GM19193 (cell line): ENCODE measurements at regions not wholly inside any gene's neighbourhood (a gene's known extent, or its start where the extent isn't known, plus 50 kb on each side); places are given as distances from the start of the nearest gene placed in this dataset.

Source experiments
- POLR2A ChIP-seq: IDR thresholded peaks from 4 replicates; pipeline ENCODE4 v1.6.1; 2011; ENCODE audit not compliant: insufficient read depth, insufficient read length; ENCODE audit errors: extremely low read depth

DNA sequence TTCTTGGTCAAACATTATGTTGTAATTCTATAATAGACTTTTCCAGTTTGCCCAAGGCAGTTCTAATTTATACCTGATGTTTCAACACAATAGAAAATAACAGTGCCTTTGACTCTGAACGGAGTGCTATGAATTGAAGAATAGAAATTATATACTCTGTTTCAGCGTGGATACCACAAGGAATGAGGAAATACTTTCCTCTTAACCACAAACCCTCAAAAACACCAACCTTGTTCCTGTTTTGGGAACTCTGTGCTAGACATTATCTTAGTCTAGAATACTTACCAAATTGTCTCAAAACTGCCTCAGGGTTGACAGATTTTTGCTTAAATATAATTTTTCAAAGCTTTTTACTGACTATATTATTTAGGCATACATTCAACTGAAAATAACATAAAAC is 1629.3 kb downstream of the MRPL39 start:
- TF ChIP-seq POLR2A: no peak

DNA sequence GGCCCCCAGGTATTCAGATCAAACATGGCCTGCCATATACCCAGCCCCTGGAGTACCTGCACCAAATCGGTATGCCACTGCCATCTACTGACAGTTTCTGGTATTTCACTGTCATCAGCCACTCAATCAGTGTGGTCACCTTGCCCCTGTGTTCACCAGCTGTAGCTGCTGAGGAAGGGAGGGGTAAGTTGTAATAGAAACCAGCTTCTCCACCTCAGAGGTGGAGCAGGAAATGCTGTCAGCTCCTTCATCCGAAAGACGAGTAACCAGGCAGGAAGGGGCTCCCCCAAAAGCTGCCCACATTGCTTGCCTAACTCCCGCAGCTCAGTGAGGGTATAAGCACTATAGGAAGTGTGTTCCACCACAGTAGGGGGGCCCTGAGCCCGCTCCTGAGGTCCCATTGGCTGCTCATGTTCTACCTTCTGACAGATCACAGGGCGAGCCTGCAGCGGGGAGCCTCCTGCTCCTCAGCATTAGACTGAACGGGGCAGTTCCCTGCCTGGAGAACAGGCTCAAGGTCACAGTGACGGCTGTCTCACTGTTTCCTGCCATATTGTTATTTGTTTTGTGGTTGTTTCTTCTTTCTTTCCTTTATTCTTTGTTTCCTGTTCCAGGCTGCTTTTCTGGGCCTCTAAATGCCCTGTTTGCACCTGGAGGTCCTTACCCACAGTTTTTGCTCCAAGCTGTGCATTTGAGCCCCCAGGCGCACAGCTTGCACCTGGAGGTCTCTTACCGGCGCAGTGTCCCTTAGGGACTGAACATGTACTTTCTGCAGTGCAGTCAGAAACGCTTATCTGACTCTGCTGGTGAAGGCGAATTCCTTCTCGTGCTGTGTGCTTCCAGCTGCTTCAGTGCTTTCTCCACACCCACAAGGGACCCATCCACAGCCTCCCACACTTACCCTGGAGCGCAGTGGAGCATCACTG is 1638.3 kb downstream of the MRPL39 start:
- no peak for TF ChIP-seq POLR2A

DNA sequence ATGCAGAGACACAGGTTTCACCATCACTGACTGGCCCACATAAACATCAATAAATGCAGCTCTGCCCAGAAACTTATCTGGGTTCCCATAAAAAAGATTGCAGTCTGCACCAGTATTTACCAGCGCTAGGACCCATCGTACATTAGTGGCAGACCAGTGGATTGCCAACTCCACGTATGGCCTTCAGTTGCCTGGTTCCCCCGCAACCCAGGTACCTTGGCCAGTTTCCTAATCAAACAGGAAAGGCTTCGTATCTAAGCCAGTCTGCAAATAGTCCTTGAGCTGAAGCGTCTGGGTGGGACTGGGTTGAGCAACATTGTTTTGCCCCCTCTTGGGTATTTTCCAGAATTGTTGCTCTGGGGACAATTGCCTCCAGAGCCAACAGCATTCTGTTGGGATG is 1639.3 kb downstream of the MRPL39 start:
- TF ChIP-seq POLR2A: no peak

DNA sequence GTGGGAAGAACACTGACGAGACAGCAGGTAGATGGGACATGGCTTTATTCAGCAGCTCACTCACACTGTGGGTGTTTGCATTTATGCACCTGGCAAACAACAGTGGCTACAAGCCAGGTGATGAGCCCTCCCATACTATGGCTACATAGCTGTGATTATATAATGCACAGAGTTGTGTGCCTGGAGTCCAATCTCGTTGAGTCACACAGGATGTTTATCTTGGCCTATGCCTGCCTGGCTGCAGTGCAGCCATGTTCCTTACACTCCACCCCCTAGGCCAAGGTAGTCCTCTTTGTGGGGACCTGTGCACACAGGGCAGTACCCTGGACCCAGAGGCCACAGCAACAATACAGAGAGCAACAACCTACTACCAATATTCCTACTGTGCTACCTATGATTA is 1643.8 kb downstream of the MRPL39 start:
- TF ChIP-seq POLR2A: no peak

DNA sequence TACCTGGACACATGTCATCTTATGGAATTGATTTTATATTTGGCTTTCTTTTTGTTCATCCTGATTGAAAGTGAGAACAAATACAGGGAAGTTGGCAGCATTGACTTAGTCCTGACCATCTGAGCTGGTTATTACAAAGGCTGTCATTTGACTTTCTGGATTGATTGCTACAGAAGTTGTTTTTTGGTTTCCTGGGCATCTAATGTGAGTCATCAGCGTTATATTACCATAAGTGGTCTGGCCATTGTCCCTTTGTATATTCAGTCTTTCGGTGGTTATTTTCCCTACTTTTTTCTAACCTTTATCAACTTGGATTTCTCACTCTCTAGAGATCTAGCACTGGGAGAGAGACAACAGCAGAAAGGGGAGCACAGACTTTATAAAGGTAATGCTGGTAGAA is 1646.5 kb downstream of the MRPL39 start:
- TF ChIP-seq POLR2A: no peak

DNA sequence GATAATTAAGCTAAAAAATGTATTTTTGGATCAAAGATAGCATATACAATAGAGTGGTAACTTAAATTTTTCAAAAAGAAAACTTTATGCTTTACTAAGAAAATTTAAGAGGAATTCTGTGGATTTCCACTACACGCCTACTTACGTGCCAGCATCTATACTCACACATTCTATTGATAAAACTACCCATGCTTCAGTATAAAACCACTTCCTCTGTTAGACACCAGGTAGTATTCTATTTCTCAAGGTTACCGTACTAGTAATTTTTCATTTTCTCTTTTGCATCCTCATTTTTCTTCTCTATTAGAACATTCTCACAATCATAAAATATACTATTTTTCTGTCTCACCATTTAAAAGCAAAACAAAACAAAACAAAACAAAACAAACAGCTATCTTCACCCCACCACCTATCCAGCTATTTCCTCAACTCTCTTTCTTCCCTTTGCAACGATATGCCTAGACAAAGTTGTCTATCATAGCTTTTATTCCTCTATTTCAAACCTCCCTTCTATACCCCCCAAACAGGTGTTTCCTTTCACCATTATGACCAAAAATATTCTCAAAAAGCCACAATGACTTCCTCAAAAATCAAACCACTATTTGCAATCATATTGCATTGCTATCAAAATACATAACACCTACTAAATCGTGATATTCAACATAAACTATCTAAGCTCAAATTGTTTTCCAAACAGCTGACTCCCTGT is 1652.0 kb downstream of the MRPL39 start:
- TF ChIP-seq POLR2A: no peak

DNA sequence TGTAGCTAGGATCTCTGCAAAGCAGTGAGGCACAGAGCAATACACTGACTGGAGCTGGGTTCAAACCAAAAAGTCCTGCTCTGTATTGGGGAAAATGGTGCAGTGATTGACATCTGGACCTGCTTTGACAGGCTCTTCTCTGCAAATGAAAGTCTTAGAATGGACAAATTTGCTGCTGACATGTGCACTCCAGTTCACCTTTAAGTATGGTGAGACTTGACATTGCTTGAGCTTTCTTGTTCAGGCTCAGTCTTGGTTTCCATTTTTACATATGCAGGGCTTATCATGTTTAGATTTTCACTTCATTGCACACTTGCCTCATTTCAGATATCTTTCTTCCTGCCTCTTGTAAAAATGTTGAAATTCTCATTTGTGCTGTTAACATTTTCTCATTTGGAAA is 1655.0 kb downstream of the MRPL39 start:
- no peak for TF ChIP-seq POLR2A

DNA sequence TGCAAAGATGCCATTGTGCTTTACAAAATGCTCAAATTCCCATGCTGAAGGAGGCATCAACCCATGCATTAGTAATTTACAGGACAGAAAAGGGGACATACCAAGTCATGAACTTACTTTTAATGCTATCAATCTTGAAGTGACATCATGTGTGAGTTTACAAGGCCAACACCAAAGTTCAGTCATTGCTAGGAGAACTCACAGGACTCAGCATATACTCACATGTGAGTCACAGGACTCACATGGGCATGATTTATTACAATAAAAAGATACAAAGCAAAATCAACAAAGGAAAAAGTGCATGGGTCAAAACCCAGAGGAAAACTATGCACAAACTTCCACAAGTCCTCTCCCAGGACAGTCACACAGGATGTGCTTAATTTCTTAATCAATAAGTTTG is 1656.0 kb downstream of the MRPL39 start:
- TF ChIP-seq POLR2A: no peak

DNA sequence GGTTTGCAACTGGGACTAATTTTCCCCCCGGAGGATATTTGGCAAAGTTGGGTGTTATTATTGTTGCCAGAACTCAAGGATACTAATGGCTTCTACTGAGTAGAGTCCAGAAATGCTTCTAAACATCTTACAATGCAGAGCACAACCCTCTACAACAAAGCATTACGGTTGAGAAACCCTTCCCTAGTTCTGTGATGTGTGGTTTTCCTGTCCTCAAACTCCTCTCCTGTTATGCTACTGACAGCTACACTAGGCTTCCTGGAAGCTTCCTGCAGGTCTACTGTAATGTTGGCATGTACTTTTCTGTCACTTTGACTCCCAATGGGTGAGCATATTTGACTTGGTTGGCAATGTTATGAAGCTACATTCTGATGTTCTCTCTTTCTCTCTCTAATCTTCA is 1656.9 kb downstream of the MRPL39 start:
- no peak for TF ChIP-seq POLR2A

DNA sequence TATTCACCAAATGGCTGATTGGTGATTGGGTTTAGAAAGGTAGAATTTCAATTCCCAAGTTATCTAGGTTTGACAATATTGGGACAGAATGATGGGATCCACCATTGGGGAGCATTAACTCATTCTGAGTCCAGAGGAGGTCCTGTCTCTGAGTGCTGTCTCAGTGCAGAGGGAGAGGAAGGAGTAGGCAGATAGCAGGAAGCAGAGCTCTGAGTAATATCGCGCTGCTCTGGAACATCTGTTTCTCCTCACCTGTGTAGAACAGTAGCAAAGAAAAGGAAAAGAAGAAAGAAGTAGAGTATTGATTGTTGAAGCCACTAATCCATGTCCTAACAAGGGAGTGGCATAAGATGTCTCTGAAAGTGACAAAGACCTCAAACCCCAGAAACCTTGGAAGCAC is 1657.8 kb downstream of the MRPL39 start:
- no peak for TF ChIP-seq POLR2A

DNA sequence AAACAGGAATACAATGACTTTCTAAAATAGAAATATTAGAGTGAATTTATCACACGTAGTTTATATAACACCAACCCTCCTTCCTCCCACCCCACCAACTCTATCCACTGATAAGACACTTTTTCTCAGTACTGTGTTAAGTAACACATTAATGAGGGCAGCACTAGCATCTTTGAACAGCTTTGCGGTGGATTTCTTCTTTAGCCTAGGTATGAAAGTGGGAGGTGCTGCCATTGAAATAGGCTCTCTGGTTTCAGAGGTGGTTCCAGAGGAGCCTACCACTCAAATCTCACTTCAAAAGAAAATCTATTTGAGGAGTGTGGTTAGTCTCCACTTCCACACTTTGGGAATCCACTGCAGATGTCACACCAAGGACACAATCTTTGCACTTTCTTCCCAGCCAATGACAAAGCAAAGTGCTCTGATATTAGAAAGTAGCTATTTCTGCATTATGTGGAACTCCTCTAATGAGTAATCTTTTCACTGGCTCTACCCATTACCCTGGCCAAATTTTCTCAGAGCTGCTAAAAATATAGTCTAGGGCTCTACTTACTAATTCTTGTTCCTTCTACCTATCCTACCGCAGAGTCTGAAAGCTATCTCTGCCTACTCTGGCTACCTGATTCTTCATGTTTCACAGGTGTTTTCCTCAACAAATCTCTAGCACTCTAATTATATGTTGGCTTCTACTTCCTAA is 1667.8 kb downstream of the MRPL39 start:
- no peak for TF ChIP-seq POLR2A

DNA sequence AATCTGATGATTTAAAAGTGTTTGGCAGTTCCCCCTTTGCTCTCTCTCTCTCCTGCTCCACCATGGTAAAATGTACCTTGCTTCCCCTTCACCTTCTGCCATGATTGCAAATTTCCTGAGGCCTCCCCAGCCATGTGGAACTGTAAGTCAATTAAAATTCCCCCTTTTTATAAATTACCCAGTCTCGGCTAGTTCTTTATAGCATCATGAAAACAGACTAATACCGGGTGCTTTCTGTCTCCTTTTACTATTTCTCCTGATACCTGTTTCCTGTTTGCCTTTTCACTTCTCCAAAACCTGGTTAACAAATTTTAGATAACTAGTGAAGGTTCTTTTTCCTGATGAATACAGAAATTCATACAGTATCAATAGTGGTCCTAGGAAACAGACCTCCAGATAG is 1670.3 kb downstream of the MRPL39 start:
- TF ChIP-seq POLR2A: no peak

DNA sequence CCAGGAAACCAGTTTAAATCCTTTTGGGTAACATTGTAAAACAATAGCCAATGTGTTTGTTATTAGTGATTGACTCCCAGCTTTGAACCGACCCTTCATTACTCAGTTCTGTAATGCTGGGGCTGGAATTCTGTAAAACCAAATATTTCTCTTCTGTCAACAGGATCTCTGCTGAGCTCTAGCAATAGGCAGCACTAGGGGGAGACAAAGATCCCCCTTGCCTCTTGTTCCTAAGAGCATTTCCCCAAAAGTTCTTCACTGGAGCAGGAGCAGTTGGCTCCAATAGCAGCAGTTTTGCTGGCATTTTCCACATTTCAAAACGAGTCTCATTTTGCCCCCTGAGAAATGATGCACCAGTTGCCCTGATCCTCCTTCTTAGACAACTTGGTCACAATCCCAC is 1671.1 kb downstream of the MRPL39 start:
- no peak for TF ChIP-seq POLR2A

DNA sequence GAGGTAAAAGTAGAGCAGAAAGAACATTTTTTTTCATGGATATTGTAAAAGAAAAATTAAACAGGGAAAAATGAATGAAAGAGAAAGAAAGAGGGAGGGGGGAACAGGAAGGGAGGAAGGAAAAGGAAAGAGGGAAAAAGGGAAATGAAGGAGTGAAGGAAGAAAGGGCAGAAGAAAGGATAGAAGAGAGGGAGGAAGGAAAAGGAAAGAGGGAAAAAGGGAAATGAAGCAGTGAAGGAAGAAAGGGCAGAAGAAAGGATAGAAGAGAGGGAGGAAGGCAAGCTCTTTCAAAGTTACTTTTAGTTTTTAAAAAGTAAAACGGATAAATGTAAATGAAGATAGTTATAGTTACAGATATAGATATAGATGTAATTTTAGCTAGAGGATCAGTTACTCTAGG is 1676.7 kb downstream of the MRPL39 start:
- TF ChIP-seq POLR2A: no peak

DNA sequence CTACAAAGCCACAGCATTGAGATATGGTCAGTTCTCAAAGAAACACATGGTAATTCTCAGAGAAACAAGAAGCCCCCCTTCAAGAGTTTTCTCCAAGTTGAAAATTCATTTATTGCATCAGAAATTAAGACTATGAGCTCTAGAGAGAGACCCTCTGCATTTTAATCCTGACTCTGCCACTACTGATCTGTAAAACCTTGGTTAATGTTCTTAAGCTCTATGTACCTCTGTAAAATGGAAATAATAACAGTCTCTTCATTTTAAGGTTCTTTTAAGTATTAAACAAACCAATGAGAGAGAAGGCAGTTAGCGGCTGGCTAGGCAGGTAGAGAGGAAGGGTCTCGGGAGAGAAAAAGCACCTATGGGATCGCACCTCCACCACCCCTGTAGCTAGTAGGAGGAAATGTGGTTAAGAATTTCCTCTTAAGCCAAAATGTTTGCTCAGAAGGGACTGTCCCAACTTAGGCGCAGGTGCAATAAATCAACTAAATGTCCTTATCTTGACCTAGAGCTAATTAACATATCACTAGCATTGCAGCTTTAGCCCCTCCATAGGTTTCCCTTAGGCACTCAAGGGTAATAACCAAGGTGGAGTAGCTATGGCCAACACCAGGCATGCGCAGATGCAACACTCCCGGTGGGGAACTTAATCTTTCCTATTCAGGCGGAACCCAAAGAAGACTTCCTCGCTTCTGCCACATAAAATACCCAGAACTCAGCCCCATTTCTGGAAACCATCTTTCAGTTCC is 1685.4 kb downstream of the MRPL39 start:
- TF ChIP-seq POLR2A: no peak
